Common myeloid progenitor, CD34-positive (primary cell): ENCODE measurements at regions not wholly inside any gene's neighbourhood (a gene's known extent, or its start where the extent isn't known, plus 50 kb on each side); places are given as distances from the start of the nearest gene placed in this dataset.

ENCODE experiments used
- CTCF ChIA-PET: fragments of 350-600 bp; sonication (Branson Sonifier 250); formaldehyde crosslinking; loops from one replicate; lab custom pipeline; 2021; ENCODE audit warnings: antibody characterized with exemption; lab: Charles Lee
- POLR2A ChIA-PET: fragments of 350-600 bp; sonication (Branson Sonifier 250); formaldehyde crosslinking; loops from one replicate; lab custom pipeline; 2021; ENCODE audit warnings: antibody characterized with exemption; lab: Charles Lee
- DNase-seq, 3 donors: peaks; one replicate each; pipeline versions ENCODE4 v3.0.0 to v3.0.0-alpha.2; 2013
- H3K27ac ChIP-seq, 2 experiments: 1 replicate in 1 of 2; 2 replicates in 1 of 2; pipeline ENCODE4 v1.7.0; 2013; ENCODE audit warnings: inconsistent platforms in 2 of 2, low read length in 2 of 2, mild to moderate bottlenecking in 2 of 2, low read depth in 1 of 2, moderate library complexity in 1 of 2; ENCODE audit not compliant: severe bottlenecking in 2 of 2, insufficient read depth in 1 of 2, poor library complexity in 1 of 2
- H3K27me3 ChIP-seq, 5 experiments: replicated peaks in 2 of 5; 1 replicate in 3 of 5; 2 replicates in 2 of 5; pipeline versions ENCODE4 v1.6.1 to v1.7.0; 2013; ENCODE audit warnings: low read length in 4 of 5, mild to moderate bottlenecking in 2 of 5, moderate library complexity in 2 of 5, inconsistent platforms in 1 of 5; ENCODE audit not compliant: insufficient read depth in 5 of 5, control insufficient read depth in 4 of 5
- H3K36me3 ChIP-seq, 4 experiments: 1 replicate in 2 of 4; 2 replicates in 2 of 4; pipeline versions ENCODE4 v1.6.1 to v1.7.0; 2013; ENCODE audit warnings: low read length in 3 of 4, control low read depth in 1 of 4, mild to moderate bottlenecking in 1 of 4; ENCODE audit not compliant: control insufficient read depth in 4 of 4, insufficient read depth in 4 of 4
- H3K4me1 ChIP-seq, 4 experiments: 1 replicate in 3 of 4; 2 replicates in 1 of 4; pipeline versions ENCODE4 v1.6.1 to v1.7.1; 2013; ENCODE audit warnings: low read length in 3 of 4, mild to moderate bottlenecking in 3 of 4, control low read depth in 1 of 4, inconsistent platforms in 1 of 4, moderate library complexity in 1 of 4; ENCODE audit not compliant: control insufficient read depth in 4 of 4, insufficient read depth in 4 of 4; ENCODE audit errors: control extremely low read depth in 1 of 4
- H3K4me3 ChIP-seq, 7 experiments: 1 replicate in 4 of 7; 2 replicates in 3 of 7; pipeline versions ENCODE4 v1.5.1 to v1.7.0; 2013; ENCODE audit warnings: mild to moderate bottlenecking in 7 of 7, low read length in 6 of 7, moderate library complexity in 6 of 7, inconsistent platforms in 2 of 7, low read depth in 2 of 7, control low read depth in 1 of 7; ENCODE audit not compliant: insufficient read depth in 4 of 7, control insufficient read depth in 1 of 7; ENCODE audit errors: extremely low read depth in 1 of 7
- H3K9me3 ChIP-seq, 5 experiments: 1 replicate in 4 of 5; 2 replicates in 1 of 5; pipeline versions ENCODE4 v1.6.1 to v1.7.1; 2013; ENCODE audit warnings: low read length in 4 of 5, mild to moderate bottlenecking in 2 of 5, inconsistent platforms in 1 of 5, low read depth in 1 of 5, moderate library complexity in 1 of 5; ENCODE audit not compliant: control insufficient read depth in 4 of 5, insufficient read depth in 2 of 5; ENCODE audit errors: control extremely low read depth in 1 of 5
- WGBS: methylation state at CpG from one replicate; pipeline ENCODE4 v1.1.5; 2013; ENCODE audit not compliant: insufficient coverage; 5-methylcytosine and 5-hydroxymethylcytosine counted together

- no peaks in the 10 kb centered on the region for H3K36me3 ChIP-seq
- peaks cover 3 to 16% (median 10%) of the 10 kb centered on the region in 5 experiments for H3K9me3 ChIP-seq
- peak; percentile 13 to 59 (median 29) for DNase-seq
- H3K4me1 ChIP-seq = no peaks in the 10 kb centered on the region
- no CpG with 5 or more reads among the region's 4 CpGs for WGBS
- no peak overlapping the region for H3K4me3 ChIP-seq
- ChIA-PET CTCF (no interaction called here), POLR2A (no interaction called here)
- H3K27me3 ChIP-seq = no peaks in the 10 kb centered on the region
- no peak overlapping the region for H3K27ac ChIP-seq
These were observed 454.9 kb downstream of the LMO7 start for GRCh38 chr13:76091076-76091475.

GRCh38 chr13:76086729-76087128 is 450.6 kb downstream of the LMO7 start:
- ChIA-PET CTCF (no interaction called here), POLR2A (no interaction called here)
- H3K36me3 ChIP-seq = no peaks in the 10 kb centered on the region
- H3K9me3 ChIP-seq = peaks cover 3 to 19% (median 13%) of the 10 kb centered on the region in 5 experiments
- H3K4me3 ChIP-seq = no peak overlapping the region
- H3K27ac ChIP-seq = no peak overlapping the region
- no peaks in the 10 kb centered on the region for H3K4me1 ChIP-seq
- H3K27me3 ChIP-seq = no peaks in the 10 kb centered on the region
- peak in 2 of 3 donors; percentile 4 for DNase-seq
- 100% methylated on average over 1 of the region's 1 CpG for WGBS

- Histone ChIP-seq H3K9me3 (peaks cover 2 to 21% (median 6%) of the 10 kb centered on the region in 5 experiments), H3K4me1 (no peaks in the 10 kb centered on the region), H3K27me3 (no peaks in the 10 kb centered on the region), H3K4me3 (no peak overlapping the region), H3K27ac (no peak overlapping the region), H3K36me3 (no peaks in the 10 kb centered on the region)
- ChIA-PET POLR2A (no interaction called here), CTCF (no interaction called here)
- WGBS = 97% methylated on average over 2 of the region's 3 CpGs
- DNase-seq = no peak
These were observed 431.7 kb downstream of the LMO7 start for GRCh38 chr13:76067850-76068249.

GRCh38 chr13:76053181-76053580 is 417.1 kb downstream of the LMO7 start:
- Histone ChIP-seq H3K27ac (no peak overlapping the region), H3K4me1 (no peaks in the 10 kb centered on the region), H3K4me3 (no peak overlapping the region), H3K9me3 (no peaks in the 10 kb centered on the region), H3K27me3 (no peaks in the 10 kb centered on the region), H3K36me3 (no peaks in the 10 kb centered on the region)
- CTCF ChIA-PET = no interaction called here
- DNase-seq = no peak
- POLR2A ChIA-PET = no interaction called here
- no CpG with 5 or more reads among the region's 1 CpG for WGBS

GRCh38 chr13:76049376-76049746 is 413.2 kb downstream of the LMO7 start:
- no peak overlapping the region for H3K4me3 ChIP-seq
- no peak overlapping the region for H3K27ac ChIP-seq
- H3K36me3 ChIP-seq = no peaks in the 10 kb centered on the region
- no peaks in the 10 kb centered on the region for H3K9me3 ChIP-seq
- DNase-seq = no peak
- no CpG with 5 or more reads among the region's 1 CpG for WGBS
- H3K4me1 ChIP-seq = no peaks in the 10 kb centered on the region
- no peaks in the 10 kb centered on the region for H3K27me3 ChIP-seq
- POLR2A ChIA-PET = no interaction called here
- CTCF ChIA-PET = interaction anchor here (1.4 kb wide), 1 partner anchor 25 kb away, joined by 3 read pairs; no protein-coding TSS in a partner anchor

- no peaks in the 10 kb centered on the region for H3K9me3 ChIP-seq
- CTCF ChIA-PET = no interaction called here
- no peak overlapping the region for H3K4me3 ChIP-seq
- 94% methylated on average over 3 of the region's 3 CpGs for WGBS
- no peaks in the 10 kb centered on the region for H3K27me3 ChIP-seq
- H3K27ac ChIP-seq = no peak overlapping the region
- no peaks in the 10 kb centered on the region for H3K4me1 ChIP-seq
- H3K36me3 ChIP-seq = no peaks in the 10 kb centered on the region
- DNase-seq = no peak
- POLR2A ChIA-PET = no interaction called here
These were observed 412.7 kb downstream of the LMO7 start for GRCh38 chr13:76048675-76049375.

- WGBS = no CpG with 5 or more reads among the region's 3 CpGs
- Histone ChIP-seq H3K27me3 (no peaks in the 10 kb centered on the region), H3K27ac (no peak overlapping the region), H3K4me1 (no peaks in the 10 kb centered on the region), H3K4me3 (no peak overlapping the region), H3K36me3 (no peaks in the 10 kb centered on the region), H3K9me3 (no peaks in the 10 kb centered on the region)
- no peak for DNase-seq
- CTCF ChIA-PET = no interaction called here
- POLR2A ChIA-PET = no interaction called here
These were observed 412.0 kb downstream of the LMO7 start for GRCh38 chr13:76048131-76048530.
